Right lobe of liver (tissue), 4 donors: ENCODE measurements at regions not wholly inside any gene's neighbourhood (a gene's known extent, or its start where the extent isn't known, plus 50 kb on each side); places are given as distances from the start of the nearest gene placed in this dataset.

Source experiments
- POLR2A ChIP-seq: fragments of 450-650 bp; IDR thresholded peaks from one replicate; pipeline ENCODE4 v1.6.1; 2017; ENCODE audit warnings: antibody characterized with exemption, mild to moderate bottlenecking
- TF ChIP-seq, protein P1 (sequence below), 4 donors: fragments of 200-600 bp in 3 of 4; fragments of 450-650 bp in 1 of 4; IDR thresholded peaks; one replicate each; pipeline versions ENCODE4 v1.5.1 to v1.8.0; 2016 to 2022; ENCODE audit warnings: antibody characterized with exemption in 4 of 4, mild to moderate bottlenecking in 2 of 4
- donor health status: DM: no; HTN: no; CAD: no.
- donor health status: DM: no; HTN: no; CAD: no.
- donor health status: DM: no; HTN: yes; CAD: no.

- TF ChIP-seq, protein P1, sequence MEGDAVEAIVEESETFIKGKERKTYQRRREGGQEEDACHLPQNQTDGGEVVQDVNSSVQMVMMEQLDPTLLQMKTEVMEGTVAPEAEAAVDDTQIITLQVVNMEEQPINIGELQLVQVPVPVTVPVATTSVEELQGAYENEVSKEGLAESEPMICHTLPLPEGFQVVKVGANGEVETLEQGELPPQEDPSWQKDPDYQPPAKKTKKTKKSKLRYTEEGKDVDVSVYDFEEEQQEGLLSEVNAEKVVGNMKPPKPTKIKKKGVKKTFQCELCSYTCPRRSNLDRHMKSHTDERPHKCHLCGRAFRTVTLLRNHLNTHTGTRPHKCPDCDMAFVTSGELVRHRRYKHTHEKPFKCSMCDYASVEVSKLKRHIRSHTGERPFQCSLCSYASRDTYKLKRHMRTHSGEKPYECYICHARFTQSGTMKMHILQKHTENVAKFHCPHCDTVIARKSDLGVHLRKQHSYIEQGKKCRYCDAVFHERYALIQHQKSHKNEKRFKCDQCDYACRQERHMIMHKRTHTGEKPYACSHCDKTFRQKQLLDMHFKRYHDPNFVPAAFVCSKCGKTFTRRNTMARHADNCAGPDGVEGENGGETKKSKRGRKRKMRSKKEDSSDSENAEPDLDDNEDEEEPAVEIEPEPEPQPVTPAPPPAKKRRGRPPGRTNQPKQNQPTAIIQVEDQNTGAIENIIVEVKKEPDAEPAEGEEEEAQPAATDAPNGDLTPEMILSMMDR (IDR thresholded peaks at IDR 0.05): no peak
- no peak for TF ChIP-seq POLR2A
Measured at GRCh38 chr9:82490019-82490499, 501.5 kb downstream of the SPATA31D1 start.
